Aorta (tissue), 5 donors: ENCODE measurements at regions not wholly inside any gene's neighbourhood (a gene's known extent, or its start where the extent isn't known, plus 50 kb on each side); places are given as distances from the start of the nearest gene placed in this dataset.
"Not testable (repeated sequence)": the region's sequence is repeated elsewhere in the genome, so short reads cannot be mapped to it uniquely, and the experiment has no call there.

Experiments used
- ATAC-seq: fragments of 200-7000 bp; cut with Tn5 transposase; one replicate; pipeline ENCODE4 v1.9.1; 2022; ENCODE audit warnings: moderate library complexity; ENCODE audit not compliant: low FRiP score
- DNase-seq, 2 donors: peaks; one replicate each; pipeline ENCODE4 v3.0.0-alpha.2; 2020
- H3K27ac ChIP-seq, 2 donors: one replicate each; pipeline ENCODE4 v1.5.1; 2013; ENCODE audit warnings: low read length in 2 of 2, mild to moderate bottlenecking in 2 of 2, moderate library complexity in 2 of 2, control low read depth in 1 of 2, inconsistent platforms in 1 of 2, low read depth in 1 of 2
- H3K27me3 ChIP-seq, 2 donors: one replicate each; pipeline ENCODE4 v1.6.1; 2013; ENCODE audit warnings: control low read depth in 1 of 2, low read length in 1 of 2, mild to moderate bottlenecking in 1 of 2, moderate library complexity in 1 of 2; ENCODE audit not compliant: insufficient read depth in 2 of 2, control insufficient read depth in 1 of 2
- H3K36me3 ChIP-seq, 2 donors: one replicate each; pipeline ENCODE4 v1.6.1; 2013; ENCODE audit warnings: control low read depth in 1 of 2, low read length in 1 of 2, mild to moderate bottlenecking in 1 of 2; ENCODE audit not compliant: insufficient read depth in 2 of 2, control insufficient read depth in 1 of 2
- H3K4me1 ChIP-seq, 2 donors: one replicate each; pipeline ENCODE4 v1.6.1; 2013; ENCODE audit warnings: low read length in 2 of 2, control low read depth in 1 of 2, mild to moderate bottlenecking in 1 of 2, moderate library complexity in 1 of 2; ENCODE audit not compliant: insufficient read depth in 2 of 2, control insufficient read depth in 1 of 2
- H3K4me3 ChIP-seq, 2 donors: one replicate each; pipeline ENCODE4 v1.5.1; 2013; ENCODE audit warnings: low read length in 2 of 2, control low read depth in 1 of 2, mild to moderate bottlenecking in 1 of 2
- H3K9me3 ChIP-seq: one replicate; pipeline ENCODE4 v1.6.1; 2013; ENCODE audit warnings: mild to moderate bottlenecking, low read length; ENCODE audit not compliant: control insufficient read depth
- WGBS, 2 donors: extraction: QIAGEN DNeasy Blood & Tissue Kit; methylation state at CpG; one replicate each; pipeline ENCODE4 v1.1.7; 2013; 5-methylcytosine and 5-hydroxymethylcytosine counted together
- intact Hi-C, 2 donors: fragments of 100-400 bp; cut with DNase I; formaldehyde crosslinking; loops; one replicate each; pipeline versions ENCODE4 v1.14.2 to v1.15.0; 2022
- donor health status: healthy with polysubstance abuse.
- donor health status: Bipolar disorder and iron deficiency.
- donor health status: DM: no; HTN: no; CAD: no.
- donor health status: DM: no; HTN: no; CAD: no.
- donor health status: DM: yes; HTN: yes; CAD: no.

DNA sequence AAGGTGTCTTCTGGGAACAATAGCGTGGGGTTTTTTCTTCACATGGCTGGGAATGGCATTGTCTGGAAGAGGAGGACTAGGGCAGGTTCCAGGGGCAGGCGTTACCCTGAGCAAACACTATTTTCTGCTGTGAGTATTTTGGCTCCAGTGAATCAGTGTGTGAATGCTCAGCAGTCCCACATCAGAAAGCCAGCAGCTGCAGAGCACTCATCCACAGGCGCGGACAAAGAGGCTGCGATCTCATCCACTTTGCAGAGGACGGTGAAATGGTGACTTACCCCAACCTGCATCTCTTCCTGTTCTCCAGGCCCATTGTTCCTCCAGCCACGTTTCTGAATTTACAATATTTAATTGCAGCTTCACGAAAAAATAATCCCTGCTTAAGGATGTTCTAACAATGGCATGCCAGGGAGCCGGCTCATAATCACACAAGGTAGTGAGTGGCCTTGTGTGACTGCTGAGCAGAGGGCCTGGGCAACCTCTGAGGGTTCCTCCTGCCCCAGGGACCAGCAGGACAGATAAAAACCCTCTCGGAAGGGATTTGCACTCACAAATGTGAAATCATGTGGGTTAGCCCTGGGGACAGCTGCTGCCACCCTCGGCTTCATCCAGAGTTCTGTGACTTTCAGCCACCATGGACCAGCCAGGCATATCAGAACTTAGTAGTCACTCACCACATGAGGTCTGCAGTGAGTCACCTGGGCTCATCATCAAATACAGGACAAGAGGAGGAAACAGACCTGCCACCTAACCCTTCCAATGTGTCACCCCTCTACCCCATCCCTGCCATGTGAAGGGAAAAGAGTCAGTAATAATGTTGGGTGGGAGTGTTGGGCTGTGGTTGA, 65.0 kb upstream of the EN2 start:
- intact Hi-C loops = no loop called here
- H3K9me3 ChIP-seq = no peaks in the 10 kb centered on the region
- ATAC-seq (no peak), DNase-seq (peak in 1 of 2 donors; percentile 51)
- H3K27me3 ChIP-seq = no peaks in the 10 kb centered on the region
- no peaks in the 10 kb centered on the region for H3K36me3 ChIP-seq
- WGBS, 2 donors = 73 to 77% methylated on average over 11 of the region's 11 CpGs
- H3K27ac ChIP-seq = no peak overlapping the region
- no peaks in the 10 kb centered on the region for H3K4me1 ChIP-seq
- H3K4me3 ChIP-seq = no peak overlapping the region

DNA sequence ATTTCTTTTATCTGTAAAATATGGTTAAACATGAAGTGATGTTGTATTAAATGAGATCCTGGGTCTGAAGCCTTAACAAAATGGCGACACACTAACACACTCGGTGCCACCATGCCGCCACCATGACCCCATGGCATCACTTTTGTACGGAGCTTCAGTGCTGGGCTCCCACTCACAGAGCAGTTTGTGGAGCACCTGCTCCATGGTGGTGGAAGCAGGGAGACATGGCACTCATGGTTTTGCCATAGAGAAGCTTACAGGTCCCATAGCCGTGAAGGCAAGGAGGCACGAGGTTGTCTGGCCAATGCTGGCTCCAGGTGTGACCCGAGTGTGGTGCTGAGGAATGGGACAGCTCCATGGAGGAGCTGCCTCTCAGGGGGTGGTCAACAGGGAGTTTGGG, 63.5 kb upstream of the EN2 start:
- WGBS, 2 donors = 88 to 89% methylated on average over 7 of the region's 7 CpGs
- no peak for DNase-seq
- no peaks in the 10 kb centered on the region for H3K36me3 ChIP-seq
- no peak for ATAC-seq
- intact Hi-C loops = no loop called here
- no peaks in the 10 kb centered on the region for H3K27me3 ChIP-seq
- H3K9me3 ChIP-seq = no peaks in the 10 kb centered on the region
- no peaks in the 10 kb centered on the region for H3K4me1 ChIP-seq
- H3K4me3 ChIP-seq = no peak overlapping the region
- no peak overlapping the region for H3K27ac ChIP-seq

DNA sequence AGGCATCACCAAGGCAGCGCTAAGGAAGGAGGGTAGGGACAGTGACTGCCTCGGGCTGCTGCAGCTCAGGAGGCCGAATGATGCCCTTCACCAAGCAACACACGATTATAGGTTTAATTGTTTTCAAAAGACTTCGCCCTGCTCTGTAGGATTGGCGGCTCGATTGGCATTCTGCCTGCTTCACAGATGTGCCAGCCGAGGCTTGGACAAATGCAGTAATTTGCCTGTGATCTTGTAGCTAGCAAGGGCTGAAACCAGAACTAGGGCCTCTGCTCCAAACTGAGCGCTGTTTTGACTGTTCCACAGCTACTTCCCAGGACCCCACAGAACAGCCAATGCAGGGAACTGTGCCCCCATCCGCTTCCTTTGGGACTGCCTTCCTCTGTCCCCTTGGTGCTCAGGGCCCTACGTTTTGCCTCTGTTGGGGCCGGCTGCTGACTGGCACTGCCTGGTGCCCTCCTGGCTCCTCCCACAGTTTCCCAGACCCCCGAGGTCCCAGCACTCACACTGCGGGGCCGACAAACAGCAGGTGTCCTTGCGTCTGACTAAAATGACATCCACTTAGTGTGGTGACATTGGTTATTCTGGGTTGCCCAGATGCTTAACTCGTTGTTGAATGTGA, 62.6 kb upstream of the EN2 start:
- 48 to 49% methylated on average over 17 of the region's 17 CpGs for WGBS, 2 donors
- Histone ChIP-seq H3K27ac (no peak overlapping the region), H3K27me3 (no peaks in the 10 kb centered on the region), H3K36me3 (no peaks in the 10 kb centered on the region), H3K9me3 (no peaks in the 10 kb centered on the region), H3K4me1 (no peaks in the 10 kb centered on the region), H3K4me3 (no peak overlapping the region)
- intact Hi-C loops = no loop called here
- ATAC-seq (no peak), DNase-seq (no peak)

DNA sequence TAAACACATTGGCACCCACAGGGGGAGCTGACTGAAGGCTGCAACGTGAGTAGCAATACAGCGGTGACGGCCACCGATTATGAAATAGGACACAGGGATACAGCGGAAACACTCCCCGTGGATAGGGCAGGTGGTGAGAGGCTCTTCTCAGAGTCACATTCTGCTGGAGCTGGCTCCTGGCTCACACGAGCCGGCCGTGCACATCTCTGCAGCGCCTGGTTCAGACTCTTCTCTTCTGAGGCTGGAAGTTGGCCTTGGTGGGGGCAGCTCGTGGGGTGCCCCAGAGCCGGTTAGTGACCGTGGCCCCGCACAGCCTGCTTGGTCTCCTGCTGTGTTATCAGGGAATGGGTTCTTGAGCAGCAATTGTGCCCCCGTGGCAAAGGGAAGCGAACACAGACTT, 61.3 kb upstream of the EN2 start:
- WGBS, 2 donors = 89 to 92% methylated on average over 16 of the region's 16 CpGs
- Histone ChIP-seq H3K36me3 (no peaks in the 10 kb centered on the region), H3K4me3 (no peak overlapping the region), H3K27ac (no peak overlapping the region), H3K9me3 (no peaks in the 10 kb centered on the region), H3K27me3 (no peaks in the 10 kb centered on the region), H3K4me1 (no peaks in the 10 kb centered on the region)
- ATAC-seq = no peak
- DNase-seq = peak in 1 of 2 donors; percentile 68
- intact Hi-C loops = no loop called here

DNA sequence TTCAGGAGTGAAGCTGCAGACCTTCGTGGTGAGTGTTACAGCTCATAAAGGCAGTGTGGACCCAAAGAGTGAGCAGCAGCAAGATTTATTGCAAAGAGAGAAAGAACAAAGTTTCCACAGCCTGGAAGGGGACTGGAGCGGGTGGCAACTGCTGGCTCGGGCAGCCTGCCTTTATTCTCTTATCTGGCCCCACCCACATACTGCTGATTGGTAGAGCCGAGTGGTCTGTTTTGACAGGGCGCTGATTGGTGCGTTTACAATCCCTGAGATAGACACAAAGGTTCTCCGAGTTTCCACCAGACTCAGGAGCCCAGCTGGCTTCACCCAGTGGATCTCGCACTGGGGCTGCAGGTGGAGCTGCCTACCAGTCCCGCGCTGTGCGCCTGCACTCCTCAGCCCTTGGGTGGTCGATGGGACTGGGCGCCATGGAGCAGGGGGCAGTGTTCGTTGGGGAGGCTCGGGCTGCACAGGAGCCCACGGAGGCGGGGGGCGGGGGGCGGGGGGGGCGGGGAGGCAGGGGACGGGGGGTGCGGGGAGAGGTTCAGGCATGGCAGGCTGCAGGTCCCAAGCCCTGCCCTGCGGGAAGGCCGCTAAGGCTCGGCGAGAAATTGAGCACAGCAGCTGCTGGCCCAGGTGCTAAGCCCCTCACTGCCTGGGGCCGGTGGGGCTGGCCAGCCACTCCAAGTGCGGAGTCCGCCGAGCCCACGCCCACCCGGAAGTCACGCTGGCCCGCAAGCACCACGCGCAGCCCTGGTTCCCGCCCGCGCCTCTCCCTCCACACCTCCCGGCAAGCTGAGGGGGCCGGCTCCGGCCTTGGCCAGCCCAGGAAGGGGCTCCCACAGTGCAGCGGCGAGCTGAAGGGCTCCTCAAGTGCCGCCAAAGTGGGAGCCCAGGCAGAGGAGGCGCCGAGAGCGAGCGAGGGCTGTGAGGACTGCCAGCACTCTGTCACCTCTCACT, 59.9 kb upstream of the EN2 start:
- intact Hi-C loops = not testable (repeated sequence)

DNA sequence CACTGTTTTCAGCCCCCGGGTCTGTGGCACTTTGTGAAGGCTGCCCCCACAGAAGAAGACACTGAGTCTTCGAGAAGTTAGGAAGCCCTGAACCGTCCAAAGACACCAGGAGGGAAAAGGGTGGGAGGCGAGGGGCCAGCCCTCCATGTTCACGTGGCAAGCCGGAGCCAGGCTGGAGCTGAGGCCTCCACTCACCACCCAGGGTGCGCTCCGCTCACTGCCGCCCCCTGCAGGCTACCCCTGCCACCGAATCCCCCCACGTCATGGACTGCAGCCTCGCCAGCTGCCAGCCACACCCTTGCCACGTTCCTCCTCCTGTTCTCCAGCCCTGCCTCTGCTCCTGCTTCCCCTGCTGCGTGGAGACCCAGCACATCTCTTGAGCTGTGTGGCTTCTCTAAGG, 59.0 kb upstream of the EN2 start:
- peaks cover 0 to 4% of the 10 kb centered on the region in 2 donors for H3K27me3 ChIP-seq
- WGBS, 2 donors = 80 to 82% methylated on average over 14 of the region's 14 CpGs
- H3K36me3 ChIP-seq = no peaks in the 10 kb centered on the region
- H3K9me3 ChIP-seq = no peaks in the 10 kb centered on the region
- DNase-seq (peak in 1 of 2 donors; percentile 57), ATAC-seq (no peak)
- no peak overlapping the region for H3K27ac ChIP-seq
- H3K4me3 ChIP-seq = no peak overlapping the region
- H3K4me1 ChIP-seq = no peaks in the 10 kb centered on the region
- intact Hi-C loops = no loop called here

More for the DNA sequence above, 59.9 kb upstream of the EN2 start:
- not testable (repeated sequence) for H3K9me3 ChIP-seq, H3K4me1 ChIP-seq, ATAC-seq, H3K36me3 ChIP-seq, DNase-seq, H3K27ac ChIP-seq, H3K4me3 ChIP-seq, H3K27me3 ChIP-seq
- WGBS, 2 donors = 88 to 91% methylated on average over 44 to 49 of the region's 49 CpGs

DNA sequence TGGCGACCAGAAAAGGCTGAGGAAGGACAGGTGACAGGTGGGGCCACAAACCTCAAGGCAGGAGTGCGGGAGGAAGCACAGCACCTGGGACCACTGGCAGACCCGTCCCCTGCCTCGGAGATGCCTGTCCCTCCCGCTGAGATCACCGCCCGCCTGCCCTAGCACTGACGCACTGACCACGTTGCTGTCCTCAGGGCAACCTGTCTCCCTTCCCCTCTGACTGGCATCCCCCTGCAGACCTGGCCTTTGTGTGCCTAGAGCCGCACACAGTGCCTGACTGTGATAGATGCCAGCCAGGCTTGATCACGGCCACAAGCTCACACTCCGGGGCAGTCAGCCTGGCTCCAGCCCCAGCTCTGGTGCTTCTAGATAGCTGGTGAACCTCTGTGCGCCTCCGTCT, 58.4 kb upstream of the EN2 start:
- DNase-seq = peak in 1 of 2 donors; percentile 66
- no peak overlapping the region for H3K4me3 ChIP-seq
- ATAC-seq = no peak
- H3K27me3 ChIP-seq = peaks cover 0 to 4% of the 10 kb centered on the region in 2 donors
- no peaks in the 10 kb centered on the region for H3K36me3 ChIP-seq
- intact Hi-C loops = no loop called here
- no peaks in the 10 kb centered on the region for H3K4me1 ChIP-seq
- no peak overlapping the region for H3K27ac ChIP-seq
- H3K9me3 ChIP-seq = no peaks in the 10 kb centered on the region
- WGBS, 2 donors = 80 to 87% methylated on average over 14 of the region's 14 CpGs

DNA sequence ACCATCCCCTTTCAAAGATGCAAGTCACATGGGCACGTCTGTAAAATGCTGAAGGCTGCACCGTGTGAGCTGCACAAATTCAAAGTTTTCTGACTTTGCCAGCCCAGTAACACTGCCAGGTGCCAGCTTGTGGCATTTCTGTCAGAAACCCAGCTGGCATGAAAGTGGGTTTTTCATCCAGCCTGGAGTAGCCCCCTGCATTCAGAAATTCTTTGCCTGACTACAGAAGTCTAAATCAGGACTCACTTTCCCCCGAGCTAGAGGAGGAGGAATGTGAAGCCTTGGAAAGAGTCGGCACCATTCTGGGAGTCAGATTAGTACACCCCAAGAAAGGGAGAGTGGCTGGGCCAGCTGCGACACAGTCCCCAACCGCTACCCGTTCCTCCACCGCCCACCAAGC, 56.7 kb upstream of the EN2 start:
- H3K4me3 ChIP-seq = no peak overlapping the region
- no peak for ATAC-seq
- DNase-seq = no peak
- no peaks in the 10 kb centered on the region for H3K4me1 ChIP-seq
- intact Hi-C loops = no loop called here
- peaks cover 0 to 4% of the 10 kb centered on the region in 2 donors for H3K27me3 ChIP-seq
- H3K27ac ChIP-seq = no peak overlapping the region
- H3K36me3 ChIP-seq = no peaks in the 10 kb centered on the region
- no peaks in the 10 kb centered on the region for H3K9me3 ChIP-seq
- WGBS, 2 donors = 28 to 34% methylated on average over 8 of the region's 8 CpGs
